Type B pancreatic cell (in vitro differentiated cells): ENCODE measurements at regions not wholly inside any gene's neighbourhood (a gene's known extent, or its start where the extent isn't known, plus 50 kb on each side); places are given as distances from the start of the nearest gene placed in this dataset.
"Not testable (repeated sequence)": the region's sequence is repeated elsewhere in the genome, so short reads cannot be mapped to it uniquely, and the experiment has no call there.

Experiments
- DNase-seq: peaks from one replicate; pipeline ENCODE4 v3.0.0; 2021; ENCODE audit warnings: mixed read lengths; ENCODE audit not compliant: unreplicated experiment; ENCODE audit errors: extremely low spot score
- H3K27ac Mint-ChIP-seq: 2 replicates; pipeline ENCODE4 v1.8.0; 2021; ENCODE audit warnings: mild to moderate bottlenecking, mixed read lengths
- H3K27me3 Mint-ChIP-seq: 2 replicates; pipeline ENCODE4 v1.8.0; 2021; ENCODE audit warnings: mixed read lengths
- H3K36me3 Mint-ChIP-seq: 2 replicates; pipeline ENCODE4 v1.8.0; 2021; ENCODE audit warnings: mixed read lengths
- H3K4me1 Mint-ChIP-seq: one replicate; pipeline ENCODE4 v1.8.0; 2021; ENCODE audit warnings: mixed read lengths; ENCODE audit not compliant: unreplicated experiment
- H3K4me3 Mint-ChIP-seq: 2 replicates; pipeline ENCODE4 v1.8.0; 2021; ENCODE audit warnings: mild to moderate bottlenecking, mixed read lengths
- H3K9me3 Mint-ChIP-seq: 2 replicates; pipeline ENCODE4 v1.8.0; 2021; ENCODE audit warnings: mixed read lengths
- TF ChIP-seq, protein P1 (sequence below): fragments of 200-600 bp; sonication (generic); conservative IDR thresholded peaks from 2 replicates; pipeline ENCODE4 v1.5.0; 2021; ENCODE audit warnings: antibody characterized with exemption, mild to moderate bottlenecking

DNA sequence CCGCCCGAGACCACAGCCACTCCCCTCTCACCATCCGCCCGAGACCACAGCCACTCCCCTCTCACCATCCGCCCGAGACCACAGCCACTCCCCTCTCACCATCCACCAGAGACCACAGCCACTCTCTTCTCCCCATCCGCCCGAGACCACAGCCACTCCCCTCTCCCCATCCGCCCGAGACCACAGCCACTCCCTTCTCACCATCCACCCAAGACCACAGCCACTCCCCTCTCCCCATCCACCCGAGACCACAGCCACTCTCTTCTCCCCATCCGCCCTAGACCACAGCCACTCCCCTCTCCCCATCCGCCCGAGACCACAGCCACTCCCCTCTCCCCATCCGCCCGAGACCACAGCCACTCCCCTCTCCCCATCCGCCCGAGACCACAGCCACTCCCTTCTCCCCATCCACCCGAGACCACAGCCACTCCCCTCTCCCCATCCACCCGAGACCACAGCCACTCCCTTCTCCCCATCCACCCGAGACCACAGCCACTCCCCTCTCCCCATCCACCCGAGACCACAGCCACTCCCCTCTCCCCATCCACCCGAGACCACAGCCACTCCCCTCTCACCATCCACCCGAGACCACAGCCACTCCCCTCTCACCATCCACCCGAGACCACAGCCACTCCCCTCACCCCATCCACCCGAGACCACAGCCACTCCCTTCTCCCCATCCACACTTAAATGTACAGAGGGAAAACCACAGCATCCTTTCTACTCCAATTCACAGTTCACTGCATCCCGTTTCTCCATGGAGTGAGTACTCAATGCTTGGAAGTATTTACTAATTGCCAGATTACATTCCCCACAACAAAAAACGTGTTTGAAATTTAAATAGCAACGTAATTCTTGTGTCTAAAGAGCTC is 83.5 kb upstream of the SFSWAP start:
- not testable (repeated sequence) for H3K4me1 Mint-ChIP-seq, H3K27ac Mint-ChIP-seq, H3K36me3 Mint-ChIP-seq, H3K9me3 Mint-ChIP-seq, H3K4me3 Mint-ChIP-seq, DNase-seq
- peaks cover 50% of the 10 kb centered on the region for H3K27me3 Mint-ChIP-seq

DNA sequence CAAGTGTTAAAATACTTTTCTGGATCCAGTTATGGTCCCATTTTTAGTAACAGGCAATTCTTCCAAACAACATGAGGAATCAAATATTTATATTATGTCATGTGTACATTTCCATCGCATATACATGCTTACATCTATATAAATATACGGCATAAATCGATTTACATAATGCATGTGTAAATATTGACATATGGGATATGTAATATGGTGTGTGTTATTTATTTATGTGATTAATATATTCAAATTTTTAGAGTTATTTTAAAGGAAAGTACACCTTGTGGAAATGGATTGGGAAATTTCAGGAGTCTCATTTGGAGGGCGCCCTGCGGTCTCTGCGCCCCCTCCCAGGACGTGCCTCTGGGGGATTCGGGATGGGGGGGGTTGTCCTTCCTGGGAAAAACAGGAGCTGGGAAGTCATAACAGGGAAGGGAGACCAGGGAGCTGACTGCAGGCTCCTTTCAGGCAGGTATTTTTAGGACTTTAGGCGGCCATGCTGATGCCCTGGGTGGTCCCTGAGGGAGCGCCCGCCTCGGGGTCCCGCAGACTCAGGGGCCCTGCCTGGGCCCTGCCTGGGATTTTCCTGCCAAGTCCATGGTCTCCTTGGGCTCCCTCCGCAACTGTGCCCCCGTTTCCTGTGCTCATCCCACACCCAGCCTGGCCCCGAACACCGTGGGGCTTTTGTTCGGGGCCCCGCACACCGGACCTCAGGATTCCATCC is 82.7 kb upstream of the SFSWAP start:
- no peaks in the 10 kb centered on the region for H3K9me3 Mint-ChIP-seq
- no peak overlapping the region for H3K4me3 Mint-ChIP-seq
- no peaks in the 10 kb centered on the region for H3K36me3 Mint-ChIP-seq
- DNase-seq, result no peak
- H3K4me1 Mint-ChIP-seq, result no peaks in the 10 kb centered on the region
- TF ChIP-seq, protein P1, sequence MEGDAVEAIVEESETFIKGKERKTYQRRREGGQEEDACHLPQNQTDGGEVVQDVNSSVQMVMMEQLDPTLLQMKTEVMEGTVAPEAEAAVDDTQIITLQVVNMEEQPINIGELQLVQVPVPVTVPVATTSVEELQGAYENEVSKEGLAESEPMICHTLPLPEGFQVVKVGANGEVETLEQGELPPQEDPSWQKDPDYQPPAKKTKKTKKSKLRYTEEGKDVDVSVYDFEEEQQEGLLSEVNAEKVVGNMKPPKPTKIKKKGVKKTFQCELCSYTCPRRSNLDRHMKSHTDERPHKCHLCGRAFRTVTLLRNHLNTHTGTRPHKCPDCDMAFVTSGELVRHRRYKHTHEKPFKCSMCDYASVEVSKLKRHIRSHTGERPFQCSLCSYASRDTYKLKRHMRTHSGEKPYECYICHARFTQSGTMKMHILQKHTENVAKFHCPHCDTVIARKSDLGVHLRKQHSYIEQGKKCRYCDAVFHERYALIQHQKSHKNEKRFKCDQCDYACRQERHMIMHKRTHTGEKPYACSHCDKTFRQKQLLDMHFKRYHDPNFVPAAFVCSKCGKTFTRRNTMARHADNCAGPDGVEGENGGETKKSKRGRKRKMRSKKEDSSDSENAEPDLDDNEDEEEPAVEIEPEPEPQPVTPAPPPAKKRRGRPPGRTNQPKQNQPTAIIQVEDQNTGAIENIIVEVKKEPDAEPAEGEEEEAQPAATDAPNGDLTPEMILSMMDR, result no peak
- peaks cover 57% of the 10 kb centered on the region for H3K27me3 Mint-ChIP-seq
- no peak overlapping the region for H3K27ac Mint-ChIP-seq

DNA sequence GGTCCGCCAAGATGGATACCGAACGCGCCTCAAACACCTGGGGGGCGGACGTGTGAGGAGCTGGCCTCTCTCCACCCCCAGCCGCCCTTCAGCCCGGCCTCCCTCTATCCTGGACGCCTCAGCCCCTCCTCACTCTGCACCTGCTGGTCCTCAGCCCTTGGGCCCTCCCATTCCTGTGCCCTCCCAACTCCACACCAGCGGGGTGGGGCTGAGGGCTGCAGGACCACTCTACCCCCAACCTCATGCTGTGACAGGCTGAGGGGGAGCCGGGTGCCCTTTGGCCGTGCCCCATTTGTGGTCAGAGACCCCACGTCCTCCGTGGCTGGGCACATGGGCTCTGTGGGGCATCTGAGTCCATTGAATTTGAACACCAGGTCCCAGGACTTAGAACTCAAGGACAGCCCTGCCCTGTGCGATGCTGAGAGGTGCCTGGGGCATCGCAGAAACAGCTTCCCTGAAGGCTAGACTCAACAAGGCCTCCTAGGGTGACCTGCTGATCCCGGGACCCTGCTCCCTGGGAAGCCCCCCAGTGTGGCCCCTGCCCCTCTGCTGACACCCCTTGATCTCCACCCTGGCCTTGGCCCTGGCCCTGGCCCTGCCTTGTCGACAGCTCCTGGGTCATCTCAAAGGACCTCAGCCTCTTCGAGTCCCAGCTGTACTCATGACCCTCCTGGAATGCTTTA is 82.0 kb upstream of the SFSWAP start:
- no peak overlapping the region for H3K27ac Mint-ChIP-seq

DNA sequence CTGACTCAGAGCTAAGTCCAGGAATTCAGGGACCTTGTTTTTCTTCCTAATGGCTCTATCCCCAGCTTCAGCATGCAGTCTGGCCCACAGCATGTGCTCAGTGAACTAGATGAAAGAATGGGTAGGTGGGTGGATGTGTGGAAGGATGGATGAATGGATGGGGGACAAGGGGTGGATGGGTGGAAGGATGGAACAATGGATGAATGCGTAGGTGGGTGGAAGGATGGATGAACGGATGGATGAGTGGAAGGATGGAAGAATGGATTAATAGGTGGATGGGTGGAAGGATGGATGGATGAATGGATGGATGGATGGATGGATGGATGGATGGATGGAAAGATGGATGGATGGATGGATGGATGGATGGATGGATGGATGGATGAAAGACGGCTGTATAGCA is 79.7 kb upstream of the SFSWAP start:
- Mint-ChIP-seq H3K4me1 (no peaks in the 10 kb centered on the region), H3K27me3 (peaks cover 55% of the 10 kb centered on the region), H3K36me3 (no peaks in the 10 kb centered on the region), H3K27ac (no peak overlapping the region), H3K9me3 (no peaks in the 10 kb centered on the region), H3K4me3 (no peak overlapping the region)
- TF ChIP-seq, protein P1, result no peak
- no peak for DNase-seq

More for the DNA sequence above, 82.0 kb upstream of the SFSWAP start:
- Mint-ChIP-seq H3K4me3 (no peak overlapping the region), H3K36me3 (no peaks in the 10 kb centered on the region), H3K4me1 (no peaks in the 10 kb centered on the region), H3K27me3 (peaks cover 57% of the 10 kb centered on the region), H3K9me3 (no peaks in the 10 kb centered on the region)
- DNase-seq, result no peak
- TF ChIP-seq, protein P1, result no peak

DNA sequence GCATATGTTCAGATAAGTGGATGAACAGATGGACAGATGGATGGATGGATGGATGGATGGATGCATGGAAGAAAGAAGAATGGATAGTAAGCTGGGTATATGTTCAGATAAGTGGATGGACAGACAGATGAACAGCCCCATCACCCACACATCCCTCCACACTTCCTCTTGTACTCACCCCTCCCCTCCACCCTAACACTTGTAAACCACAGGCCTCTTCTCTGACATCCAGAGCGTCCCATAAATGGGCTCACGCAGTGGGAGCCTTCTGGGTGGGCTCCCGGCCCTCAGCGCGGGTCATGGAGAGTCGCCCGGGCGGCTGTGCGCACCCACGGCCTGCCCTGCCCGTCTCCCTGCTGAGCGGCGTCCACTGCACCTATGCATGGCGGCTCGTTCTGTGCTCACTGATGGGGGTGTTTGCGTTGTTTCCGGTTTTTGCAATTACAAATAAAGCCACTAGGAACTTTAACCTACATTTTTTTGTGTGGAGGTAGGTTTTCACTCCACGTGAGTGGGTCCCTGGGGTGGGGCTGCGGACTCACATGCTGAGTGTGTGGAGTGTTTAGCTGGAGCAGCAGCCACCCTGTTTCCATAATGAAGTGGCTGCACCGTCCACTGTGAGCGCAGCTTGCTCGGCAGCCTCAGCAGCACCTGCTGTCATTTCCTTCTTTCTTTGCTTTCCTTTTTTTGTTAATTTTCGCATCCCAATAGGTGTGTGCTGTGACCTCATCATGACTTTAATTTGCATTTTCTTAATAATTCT is 78.8 kb upstream of the SFSWAP start:
- DNase-seq, H3K4me1 Mint-ChIP-seq, H3K4me3 Mint-ChIP-seq, H3K36me3 Mint-ChIP-seq, H3K27ac Mint-ChIP-seq, H3K9me3 Mint-ChIP-seq: not testable (repeated sequence)
- peaks cover 54% of the 10 kb centered on the region for H3K27me3 Mint-ChIP-seq

DNA sequence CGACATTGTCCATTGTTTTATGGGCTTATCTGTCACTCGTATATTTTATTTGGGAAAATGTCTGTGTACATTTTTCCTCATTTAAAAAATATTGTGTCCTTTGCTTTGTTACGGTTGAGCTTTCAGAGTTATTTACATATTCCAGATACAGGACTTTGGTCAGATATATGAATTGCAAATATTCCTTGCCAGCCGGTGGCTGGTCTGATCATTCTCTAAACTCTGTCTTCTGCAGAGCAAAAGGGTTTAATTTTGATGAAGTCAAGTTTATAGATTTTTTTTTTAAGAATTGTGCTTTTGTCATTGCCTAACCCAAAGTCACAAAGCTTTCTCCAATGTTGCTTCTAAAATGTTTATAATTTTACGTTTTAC is 78.3 kb upstream of the SFSWAP start:
- H3K36me3 Mint-ChIP-seq, DNase-seq, H3K27ac Mint-ChIP-seq, H3K4me1 Mint-ChIP-seq, H3K4me3 Mint-ChIP-seq, H3K9me3 Mint-ChIP-seq: not testable (repeated sequence)
- H3K27me3 Mint-ChIP-seq, result peaks cover 53% of the 10 kb centered on the region

DNA sequence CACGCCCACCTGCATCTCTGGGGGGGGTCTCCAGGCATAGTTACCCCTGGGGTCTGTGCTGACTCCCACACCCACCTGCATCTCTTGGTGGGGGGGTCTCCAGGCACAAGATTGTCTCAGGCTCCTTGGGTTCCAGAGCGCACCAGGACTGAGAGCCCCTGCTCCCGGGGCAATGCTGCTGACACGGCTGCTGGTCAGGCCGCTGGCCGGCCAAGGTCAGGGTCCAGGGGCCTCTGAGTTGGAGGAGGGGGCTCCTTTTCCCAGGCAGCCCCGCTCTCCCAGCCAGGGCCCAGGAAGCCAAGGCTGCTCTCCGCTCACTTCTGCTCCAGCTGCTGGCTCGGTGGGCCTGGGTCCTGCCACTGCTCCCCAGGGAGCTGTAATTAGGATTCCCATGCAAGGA is 77.3 kb upstream of the SFSWAP start:
- peaks cover 53% of the 10 kb centered on the region for H3K27me3 Mint-ChIP-seq
- H3K4me1 Mint-ChIP-seq, H3K36me3 Mint-ChIP-seq, H3K4me3 Mint-ChIP-seq, DNase-seq, H3K27ac Mint-ChIP-seq, H3K9me3 Mint-ChIP-seq: not testable (repeated sequence)
